ENCODE measurements at regions not wholly inside any gene's neighbourhood (a gene's known extent, or its start where the extent isn't known, plus 50 kb on each side); places are given as distances from the start of the nearest gene placed in this dataset.

DNA sequence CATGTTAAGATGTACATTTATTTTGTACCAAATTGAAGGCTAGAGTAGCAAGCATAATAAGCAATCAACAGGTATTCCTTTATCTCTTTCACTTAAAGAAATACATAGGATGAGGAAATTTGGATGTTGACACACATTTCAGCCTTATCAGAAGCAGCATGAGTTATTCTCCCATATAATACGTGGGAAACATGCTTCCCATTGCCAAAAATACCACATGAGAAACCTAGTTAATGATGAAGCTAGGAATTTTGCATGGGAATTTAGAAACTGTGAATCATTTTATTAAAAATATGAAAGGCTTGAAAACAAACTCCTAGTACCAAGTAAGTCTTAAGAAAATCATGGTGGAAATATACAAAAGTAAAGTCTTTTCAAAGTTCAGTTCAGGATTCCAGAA lies 751.8 kb downstream of the TSN start:
- TF ChIP-seq TAF1 (IDR thresholded peaks at IDR 0.05; ENCODE audit: low read depth, low read length) (no peak), SP1 (IDR thresholded peaks at IDR 0.05; ENCODE audit: low read depth, low read length) (no peak), SIX5 (IDR thresholded peaks at IDR 0.05; ENCODE audit: low read depth, low read length) (no peak), POLR2A (IDR thresholded peaks at IDR 0.05; ENCODE audit: control extremely low read depth in 1 of 2, low read depth in 2 of 2, low read length in 2 of 2) (no peak)
